ENCODE measurements at regions not wholly inside any gene's neighbourhood (a gene's known extent, or its start where the extent isn't known, plus 50 kb on each side); places are given as distances from the start of the nearest gene placed in this dataset.

GRCh38 chr3:69602112-69602511, 137.2 kb upstream of the MITF start:
- H3K4me3 ChIP-seq (ENCODE audit: low read depth in 1 of 2, low read length in 2 of 2), result no peak overlapping the region
- DNase-seq, result no peak
- no peak overlapping the region for H3K9ac ChIP-seq (ENCODE audit: low read depth, low read length)
- no peaks in the 10 kb centered on the region for H3K27me3 ChIP-seq (ENCODE audit: insufficient read depth, low read length, poor library complexity)
- TF ChIP-seq EZH2 (IDR thresholded peaks at IDR 0.05; ENCODE audit: borderline replicate concordance, low read depth, low read length, severe bottlenecking) (no peak), CTCF (IDR thresholded peaks at IDR 0.05; ENCODE audit: borderline replicate concordance, extremely low read depth, low read length, poor library complexity, severe bottlenecking) (no peak)
- ATAC-seq (ENCODE audit: insufficient read depth, low read depth), result no peak
- no peak overlapping the region for H3K4me2 ChIP-seq (ENCODE audit: insufficient read depth, low read length)
- H3K27ac ChIP-seq (ENCODE audit: low read length), result no peak overlapping the region
- H3K79me2 ChIP-seq (ENCODE audit: insufficient read depth, low read length), result no peaks in the 10 kb centered on the region
- H2AFZ ChIP-seq (ENCODE audit: low read depth, low read length), result no peak overlapping the region
- H4K20me1 ChIP-seq (ENCODE audit: insufficient read depth, low read length), result no peaks in the 10 kb centered on the region
- no peaks in the 10 kb centered on the region for H3K36me3 ChIP-seq (ENCODE audit: insufficient read depth, low read length)
- H3K4me1 ChIP-seq (ENCODE audit: insufficient read depth, low read length), result no peaks in the 10 kb centered on the region
- no peaks in the 10 kb centered on the region for H3K9me3 ChIP-seq (ENCODE audit: insufficient read depth, low read length, severe bottlenecking)

- H3K4me3 ChIP-seq (ENCODE audit: low read depth in 1 of 2, low read length in 2 of 2), result no peak overlapping the region
- no peak for ATAC-seq (ENCODE audit: insufficient read depth, low read depth)
- TF ChIP-seq CTCF (IDR thresholded peaks at IDR 0.05; ENCODE audit: borderline replicate concordance, extremely low read depth, low read length, poor library complexity, severe bottlenecking) (no peak), EZH2 (IDR thresholded peaks at IDR 0.05; ENCODE audit: borderline replicate concordance, low read depth, low read length, severe bottlenecking) (no peak)
Measured at GRCh38 chr3:69594286-69594685, 145.0 kb upstream of the MITF start.

GRCh38 chr3:69591164-69591736, 148.0 kb upstream of the MITF start:
- no peak overlapping the region for H3K9ac ChIP-seq (ENCODE audit: low read depth, low read length)
- no peaks in the 10 kb centered on the region for H3K4me1 ChIP-seq (ENCODE audit: insufficient read depth, low read length)
- no peaks in the 10 kb centered on the region for H3K79me2 ChIP-seq (ENCODE audit: insufficient read depth, low read length)
- no peak overlapping the region for H3K4me3 ChIP-seq (ENCODE audit: low read depth in 1 of 2, low read length in 2 of 2)
- no peaks in the 10 kb centered on the region for H3K36me3 ChIP-seq (ENCODE audit: insufficient read depth, low read length)
- H2AFZ ChIP-seq (ENCODE audit: low read depth, low read length), result no peak overlapping the region
- peaks cover 6% of the 10 kb centered on the region for H3K9me3 ChIP-seq (ENCODE audit: insufficient read depth, low read length, severe bottlenecking)
- no peaks in the 10 kb centered on the region for H3K27me3 ChIP-seq (ENCODE audit: insufficient read depth, low read length, poor library complexity)
- TF ChIP-seq CTCF (IDR thresholded peaks at IDR 0.05; ENCODE audit: borderline replicate concordance, extremely low read depth, low read length, poor library complexity, severe bottlenecking), result no peak
- no peak for TF ChIP-seq EZH2 (IDR thresholded peaks at IDR 0.05; ENCODE audit: borderline replicate concordance, low read depth, low read length, severe bottlenecking)
- H4K20me1 ChIP-seq (ENCODE audit: insufficient read depth, low read length), result no peaks in the 10 kb centered on the region
- H3K4me2 ChIP-seq (ENCODE audit: insufficient read depth, low read length), result no peak overlapping the region
- ATAC-seq (ENCODE audit: insufficient read depth, low read depth) (no peak), DNase-seq (no peak)
- H3K27ac ChIP-seq (ENCODE audit: low read length), result no peak overlapping the region

More at GRCh38 chr3:69594286-69594685, 145.0 kb upstream of the MITF start:
- H3K4me2 ChIP-seq (ENCODE audit: insufficient read depth, low read length), result no peak overlapping the region
- H3K79me2 ChIP-seq (ENCODE audit: insufficient read depth, low read length), result no peaks in the 10 kb centered on the region
- H3K27ac ChIP-seq (ENCODE audit: low read length), result no peak overlapping the region
- H4K20me1 ChIP-seq (ENCODE audit: insufficient read depth, low read length), result no peaks in the 10 kb centered on the region
- H2AFZ ChIP-seq (ENCODE audit: low read depth, low read length), result no peak overlapping the region
- H3K4me1 ChIP-seq (ENCODE audit: insufficient read depth, low read length), result no peaks in the 10 kb centered on the region
- DNase-seq, result no peak
- H3K36me3 ChIP-seq (ENCODE audit: insufficient read depth, low read length), result no peaks in the 10 kb centered on the region
- no peaks in the 10 kb centered on the region for H3K27me3 ChIP-seq (ENCODE audit: insufficient read depth, low read length, poor library complexity)
- H3K9ac ChIP-seq (ENCODE audit: low read depth, low read length), result no peak overlapping the region
- no peaks in the 10 kb centered on the region for H3K9me3 ChIP-seq (ENCODE audit: insufficient read depth, low read length, severe bottlenecking)

All from DND-41 (cell line).